Naive B cell (primary cell): ENCODE measurements at regions not wholly inside any gene's neighbourhood (a gene's known extent, or its start where the extent isn't known, plus 50 kb on each side); places are given as distances from the start of the nearest gene placed in this dataset.

ENCODE experiments used
- ATAC-seq, 2 donors: fragments of 150-1000 bp; cut with Tn5 transposase; 2 replicates each; pipeline ENCODE4 v1.10.0; 2021; ENCODE audit warnings: low read depth in 2 of 2, mild to moderate bottlenecking in 2 of 2, moderate library complexity in 2 of 2
- DNase-seq: peaks from one replicate; pipeline ENCODE4 v3.0.0; 2022
- H3K27ac Mint-ChIP-seq, 6 donors: one replicate each; pipeline ENCODE4 v1.8.0; 2020 to 2022; ENCODE audit warnings: mild to moderate bottlenecking in 6 of 6, mixed read lengths in 6 of 6, moderate library complexity in 5 of 6, inconsistent platforms in 2 of 6
- H3K27me3 Mint-ChIP-seq, 3 donors: one replicate each; pipeline ENCODE4 v1.8.0; 2021 to 2022; ENCODE audit warnings: mixed read lengths in 3 of 3, mild to moderate bottlenecking in 1 of 3
- H3K36me3 Mint-ChIP-seq, 2 donors: one replicate each; pipeline ENCODE4 v1.8.0; 2020 to 2022; ENCODE audit warnings: mixed read lengths in 2 of 2, inconsistent platforms in 1 of 2, mild to moderate bottlenecking in 1 of 2
- H3K4me1 Mint-ChIP-seq, 3 donors: one replicate each; pipeline ENCODE4 v1.8.0; 2020 to 2022; ENCODE audit warnings: mixed read lengths in 3 of 3, inconsistent platforms in 1 of 3, mild to moderate bottlenecking in 1 of 3, moderate library complexity in 1 of 3
- H3K4me3 Mint-ChIP-seq, 8 donors: one replicate each; pipeline ENCODE4 v1.8.0; 2020 to 2022; ENCODE audit warnings: mild to moderate bottlenecking in 8 of 8, mixed read lengths in 8 of 8, moderate library complexity in 8 of 8, inconsistent platforms in 2 of 8
- H3K9me3 Mint-ChIP-seq, 7 donors: one replicate each; pipeline ENCODE4 v1.8.0; 2020 to 2022; ENCODE audit warnings: mixed read lengths in 7 of 7, mild to moderate bottlenecking in 5 of 7, inconsistent platforms in 2 of 7, moderate library complexity in 1 of 7

GRCh38 chr14:53896726-53897125 lies 59.9 kb downstream of the BMP4 start:
- no peak for DNase-seq
- H3K4me1 Mint-ChIP-seq, result no peaks in the 10 kb centered on the region
- peaks cover 0 to 11% (median 0%) of the 10 kb centered on the region in 7 donors for H3K9me3 Mint-ChIP-seq
- no peak overlapping the region for H3K27ac Mint-ChIP-seq
- no peak for ATAC-seq
- H3K4me3 Mint-ChIP-seq, result no peak overlapping the region
- H3K27me3 Mint-ChIP-seq, result peaks cover 5 to 24% (median 17%) of the 10 kb centered on the region in 3 donors
- H3K36me3 Mint-ChIP-seq, result no peaks in the 10 kb centered on the region

GRCh38 chr14:53894456-53894855 lies 62.2 kb downstream of the BMP4 start:
- ATAC-seq (no peak), DNase-seq (no peak)
- Mint-ChIP-seq H3K4me1 (no peaks in the 10 kb centered on the region), H3K27me3 (peaks cover 5 to 16% (median 15%) of the 10 kb centered on the region in 3 donors), H3K27ac (no peak overlapping the region), H3K9me3 (peaks cover 0 to 4% (median 0%) of the 10 kb centered on the region in 7 donors), H3K4me3 (no peak overlapping the region), H3K36me3 (no peaks in the 10 kb centered on the region)

GRCh38 chr14:53893374-53893773 lies 63.3 kb downstream of the BMP4 start:
- Mint-ChIP-seq H3K27ac (no peak overlapping the region), H3K9me3 (peaks cover 0 to 4% (median 0%) of the 10 kb centered on the region in 7 donors), H3K4me1 (no peaks in the 10 kb centered on the region), H3K36me3 (no peaks in the 10 kb centered on the region), H3K4me3 (no peak overlapping the region), H3K27me3 (peaks cover 9 to 13% (median 9%) of the 10 kb centered on the region in 3 donors)
- ATAC-seq (no peak), DNase-seq (no peak)

GRCh38 chr14:53890611-53891101 lies 66.0 kb downstream of the BMP4 start:
- ATAC-seq (no peak), DNase-seq (no peak)
- H3K27me3 Mint-ChIP-seq, result peaks cover 0 to 9% (median 4%) of the 10 kb centered on the region in 3 donors
- no peaks in the 10 kb centered on the region for H3K4me1 Mint-ChIP-seq
- peaks cover 0 to 8% of the 10 kb centered on the region in 2 donors for H3K36me3 Mint-ChIP-seq
- H3K4me3 Mint-ChIP-seq, result no peak overlapping the region
- H3K27ac Mint-ChIP-seq, result no peak overlapping the region
- peaks cover 0 to 7% (median 4%) of the 10 kb centered on the region in 7 donors for H3K9me3 Mint-ChIP-seq

- no peak for ATAC-seq
- H3K4me1 Mint-ChIP-seq, result no peaks in the 10 kb centered on the region
- no peak for DNase-seq
- H3K36me3 Mint-ChIP-seq, result peaks cover 0 to 8% of the 10 kb centered on the region in 2 donors
- peaks cover 0 to 7% (median 4%) of the 10 kb centered on the region in 7 donors for H3K9me3 Mint-ChIP-seq
- H3K27me3 Mint-ChIP-seq, result peaks cover 0 to 8% (median 4%) of the 10 kb centered on the region in 3 donors
- no peak overlapping the region for H3K27ac Mint-ChIP-seq
- H3K4me3 Mint-ChIP-seq, result no peak overlapping the region
Observed at GRCh38 chr14:53888535-53889386, 67.9 kb downstream of the BMP4 start.

GRCh38 chr14:53885136-53885640 lies 71.4 kb downstream of the BMP4 start:
- no peak overlapping the region for H3K4me3 Mint-ChIP-seq
- peaks cover 0 to 8% (median 4%) of the 10 kb centered on the region in 3 donors for H3K27me3 Mint-ChIP-seq
- H3K4me1 Mint-ChIP-seq, result no peaks in the 10 kb centered on the region
- peaks cover 0 to 8% (median 2%) of the 10 kb centered on the region in 7 donors for H3K9me3 Mint-ChIP-seq
- H3K27ac Mint-ChIP-seq, result no peak overlapping the region
- DNase-seq, result no peak
- ATAC-seq, result no peak
- H3K36me3 Mint-ChIP-seq, result peaks cover 0 to 8% of the 10 kb centered on the region in 2 donors

GRCh38 chr14:53884601-53885000 lies 72.0 kb downstream of the BMP4 start:
- H3K9me3 Mint-ChIP-seq, result peaks cover 0 to 12% (median 2%) of the 10 kb centered on the region in 7 donors
- DNase-seq, result no peak
- H3K27ac Mint-ChIP-seq, result no peak overlapping the region
- H3K4me3 Mint-ChIP-seq, result no peak overlapping the region
- no peaks in the 10 kb centered on the region for H3K4me1 Mint-ChIP-seq
- H3K36me3 Mint-ChIP-seq, result peaks cover 0 to 8% of the 10 kb centered on the region in 2 donors
- peaks cover 0 to 8% (median 4%) of the 10 kb centered on the region in 3 donors for H3K27me3 Mint-ChIP-seq
- ATAC-seq, result no peak

GRCh38 chr14:53883739-53884138 lies 72.9 kb downstream of the BMP4 start:
- H3K27ac Mint-ChIP-seq, result no peak overlapping the region
- H3K27me3 Mint-ChIP-seq, result peaks cover 0 to 8% (median 2%) of the 10 kb centered on the region in 3 donors
- no peak for DNase-seq
- peaks cover 0 to 12% (median 2%) of the 10 kb centered on the region in 7 donors for H3K9me3 Mint-ChIP-seq
- H3K4me3 Mint-ChIP-seq, result no peak overlapping the region
- H3K36me3 Mint-ChIP-seq, result peaks cover 0 to 8% of the 10 kb centered on the region in 2 donors
- no peaks in the 10 kb centered on the region for H3K4me1 Mint-ChIP-seq
- ATAC-seq, result no peak

GRCh38 chr14:53882684-53883083 lies 73.9 kb downstream of the BMP4 start:
- no peak for ATAC-seq
- DNase-seq, result no peak
- Mint-ChIP-seq H3K27ac (no peak overlapping the region), H3K4me1 (no peaks in the 10 kb centered on the region), H3K9me3 (peaks cover 0 to 17% (median 2%) of the 10 kb centered on the region in 7 donors), H3K36me3 (peaks cover 0 to 8% of the 10 kb centered on the region in 2 donors), H3K27me3 (peaks cover 0 to 8% (median 0%) of the 10 kb centered on the region in 3 donors), H3K4me3 (no peak overlapping the region)

- Mint-ChIP-seq H3K36me3 (peaks cover 0 to 8% of the 10 kb centered on the region in 2 donors), H3K9me3 (peaks cover 0 to 13% (median 5%) of the 10 kb centered on the region in 7 donors), H3K27ac (no peak overlapping the region), H3K27me3 (peaks cover 0 to 8% (median 0%) of the 10 kb centered on the region in 3 donors), H3K4me1 (no peaks in the 10 kb centered on the region), H3K4me3 (no peak overlapping the region)
- ATAC-seq (no peak), DNase-seq (no peak)
Observed at GRCh38 chr14:53881921-53882320, 74.7 kb downstream of the BMP4 start.

- ATAC-seq, result no peak
- Mint-ChIP-seq H3K27ac (no peak overlapping the region), H3K9me3 (peaks cover 0 to 15% (median 4%) of the 10 kb centered on the region in 7 donors), H3K27me3 (peaks cover 0 to 4% (median 0%) of the 10 kb centered on the region in 3 donors), H3K4me1 (no peaks in the 10 kb centered on the region), H3K4me3 (no peak overlapping the region), H3K36me3 (peaks cover 0 to 4% of the 10 kb centered on the region in 2 donors)
- DNase-seq, result no peak
Observed at GRCh38 chr14:53881161-53881871, 75.3 kb downstream of the BMP4 start.

GRCh38 chr14:53880761-53881160 lies 75.9 kb downstream of the BMP4 start:
- ATAC-seq, result no peak
- Mint-ChIP-seq H3K9me3 (peaks cover 0 to 16% (median 4%) of the 10 kb centered on the region in 7 donors), H3K36me3 (no peaks in the 10 kb centered on the region), H3K4me1 (no peaks in the 10 kb centered on the region), H3K27ac (no peak overlapping the region), H3K27me3 (no peaks in the 10 kb centered on the region), H3K4me3 (no peak overlapping the region)
- no peak for DNase-seq

GRCh38 chr14:53879747-53880146 lies 76.9 kb downstream of the BMP4 start:
- H3K4me1 Mint-ChIP-seq, result no peaks in the 10 kb centered on the region
- H3K36me3 Mint-ChIP-seq, result no peaks in the 10 kb centered on the region
- no peak overlapping the region for H3K27ac Mint-ChIP-seq
- no peaks in the 10 kb centered on the region for H3K27me3 Mint-ChIP-seq
- peaks cover 0 to 16% (median 4%) of the 10 kb centered on the region in 7 donors for H3K9me3 Mint-ChIP-seq
- H3K4me3 Mint-ChIP-seq, result no peak overlapping the region
- DNase-seq (no peak), ATAC-seq (no peak)
